Stimulated activated CD4-positive, alpha-beta T cell treated with anti-CD3 and anti-CD28 coated beads, Interleukin-12 subunit alpha, Interleukin-12 subunit beta, amount 100 ng/mL, for 24 hours (primary cell): ENCODE measurements at regions not wholly inside any gene's neighbourhood (a gene's known extent, or its start where the extent isn't known, plus 50 kb on each side); places are given as distances from the start of the nearest gene placed in this dataset.
"Not testable (repeated sequence)": the region's sequence is repeated elsewhere in the genome, so short reads cannot be mapped to it uniquely, and the experiment has no call there.

ENCODE experiments used
- DNase-seq, 2 experiments: peaks; one replicate each; pipeline ENCODE4 v3.0.0-alpha.2; 2020; ENCODE audit warnings: low read depth in 2 of 2

GRCh38 chr7:155228894-155229293, 68.8 kb upstream of the INSIG1 start:
- DNase-seq = no peak

- no peak for DNase-seq
Observed at GRCh38 chr7:155229548-155230168, 68.0 kb upstream of the INSIG1 start.

- DNase-seq = no peak
Observed at GRCh38 chr7:155230169-155230593, 67.5 kb upstream of the INSIG1 start.

GRCh38 chr7:155231241-155231800, 66.4 kb upstream of the INSIG1 start:
- no peak for DNase-seq

- no peak for DNase-seq
Observed at GRCh38 chr7:155231941-155232340, 65.7 kb upstream of the INSIG1 start.

- no peak for DNase-seq
Observed at GRCh38 chr7:155232911-155233310, 64.8 kb upstream of the INSIG1 start.

GRCh38 chr7:155233311-155234157, 64.1 kb upstream of the INSIG1 start:
- no peak for DNase-seq

GRCh38 chr7:155234158-155234492, 63.6 kb upstream of the INSIG1 start:
- DNase-seq = no peak

- DNase-seq = no peak
Observed at GRCh38 chr7:155234950-155235789, 62.5 kb upstream of the INSIG1 start.

GRCh38 chr7:155236386-155236785, 61.3 kb upstream of the INSIG1 start:
- DNase-seq = no peak

GRCh38 chr7:155237297-155237696, 60.4 kb upstream of the INSIG1 start:
- no peak for DNase-seq

- DNase-seq = no peak
Observed at GRCh38 chr7:155237730-155238129, 59.9 kb upstream of the INSIG1 start.

GRCh38 chr7:155239431-155240087, 58.1 kb upstream of the INSIG1 start:
- not testable (repeated sequence) for DNase-seq

GRCh38 chr7:155244675-155245074, 53.0 kb upstream of the INSIG1 start:
- no peak for DNase-seq

- no peak for DNase-seq
Observed at GRCh38 chr7:155247479-155248365, 50.0 kb upstream of the INSIG1 start.
